ENCODE measurements at regions not wholly inside any gene's neighbourhood (a gene's known extent, or its start where the extent isn't known, plus 50 kb on each side); places are given as distances from the start of the nearest gene placed in this dataset.

DNA sequence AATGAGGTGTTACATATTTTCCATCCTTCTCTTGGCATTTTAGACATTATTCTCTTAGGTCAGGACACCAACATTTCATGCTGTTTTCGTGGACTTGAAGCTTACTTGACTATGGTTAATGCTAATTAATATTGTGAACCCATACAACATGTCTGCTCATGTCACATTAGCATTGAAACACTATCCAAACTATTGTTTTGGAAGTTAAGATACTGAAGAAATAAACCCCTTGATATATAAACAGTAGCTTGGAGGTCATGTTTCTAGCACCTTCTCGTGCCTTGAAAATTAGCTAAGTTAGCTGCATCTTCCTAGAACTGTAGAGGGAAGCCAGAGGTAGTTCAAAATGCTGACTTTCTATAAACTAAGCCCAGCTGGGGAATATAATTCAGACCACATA lies 288.8 kb downstream of the LTN1 start:
- H3K27ac ChIP-seq = no peak overlapping the region
- TF ChIP-seq, protein P1, sequence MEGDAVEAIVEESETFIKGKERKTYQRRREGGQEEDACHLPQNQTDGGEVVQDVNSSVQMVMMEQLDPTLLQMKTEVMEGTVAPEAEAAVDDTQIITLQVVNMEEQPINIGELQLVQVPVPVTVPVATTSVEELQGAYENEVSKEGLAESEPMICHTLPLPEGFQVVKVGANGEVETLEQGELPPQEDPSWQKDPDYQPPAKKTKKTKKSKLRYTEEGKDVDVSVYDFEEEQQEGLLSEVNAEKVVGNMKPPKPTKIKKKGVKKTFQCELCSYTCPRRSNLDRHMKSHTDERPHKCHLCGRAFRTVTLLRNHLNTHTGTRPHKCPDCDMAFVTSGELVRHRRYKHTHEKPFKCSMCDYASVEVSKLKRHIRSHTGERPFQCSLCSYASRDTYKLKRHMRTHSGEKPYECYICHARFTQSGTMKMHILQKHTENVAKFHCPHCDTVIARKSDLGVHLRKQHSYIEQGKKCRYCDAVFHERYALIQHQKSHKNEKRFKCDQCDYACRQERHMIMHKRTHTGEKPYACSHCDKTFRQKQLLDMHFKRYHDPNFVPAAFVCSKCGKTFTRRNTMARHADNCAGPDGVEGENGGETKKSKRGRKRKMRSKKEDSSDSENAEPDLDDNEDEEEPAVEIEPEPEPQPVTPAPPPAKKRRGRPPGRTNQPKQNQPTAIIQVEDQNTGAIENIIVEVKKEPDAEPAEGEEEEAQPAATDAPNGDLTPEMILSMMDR (conservative IDR thresholded peaks at IDR 0.05) = no peak
- TF ChIP-seq ZFX (IDR thresholded peaks at IDR 0.05) = no peak

DNA sequence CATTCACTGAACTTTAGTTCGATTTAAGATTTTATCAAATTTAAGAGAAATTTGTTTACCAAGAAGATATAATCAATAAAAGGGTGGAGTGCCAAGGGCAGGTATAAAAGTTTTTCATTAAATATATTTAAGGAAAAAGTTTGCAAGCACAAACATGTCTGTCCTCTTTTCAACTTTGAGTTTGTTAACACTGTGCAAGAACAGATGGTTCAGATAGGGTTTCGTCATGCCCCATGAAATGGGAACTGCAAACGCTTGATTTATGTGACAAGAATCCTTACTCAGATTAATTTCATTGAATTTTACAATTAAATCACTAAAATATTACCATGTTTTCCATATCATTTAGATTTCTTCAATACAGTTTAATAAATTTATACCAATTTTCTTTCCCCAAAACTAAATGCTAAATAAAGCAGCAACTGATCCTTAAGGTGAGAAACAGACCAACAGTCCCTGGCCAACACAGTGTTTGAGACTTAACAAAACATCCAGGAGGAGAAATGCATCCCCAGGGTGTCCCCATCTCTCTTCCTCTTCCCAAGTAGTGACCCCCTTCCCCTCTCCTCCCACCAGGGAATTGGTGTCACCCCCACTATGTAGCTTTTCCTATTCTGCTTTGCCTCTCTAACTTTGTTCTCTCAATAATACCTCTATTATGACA lies 292.9 kb downstream of the LTN1 start:
- TF ChIP-seq ZFX (IDR thresholded peaks at IDR 0.05) = no peak
- TF ChIP-seq, protein P1 (conservative IDR thresholded peaks at IDR 0.05) = no peak
- peak overlapping the region; percentile 82; the same call in 1 of the 2 replicates for H3K27ac ChIP-seq

DNA sequence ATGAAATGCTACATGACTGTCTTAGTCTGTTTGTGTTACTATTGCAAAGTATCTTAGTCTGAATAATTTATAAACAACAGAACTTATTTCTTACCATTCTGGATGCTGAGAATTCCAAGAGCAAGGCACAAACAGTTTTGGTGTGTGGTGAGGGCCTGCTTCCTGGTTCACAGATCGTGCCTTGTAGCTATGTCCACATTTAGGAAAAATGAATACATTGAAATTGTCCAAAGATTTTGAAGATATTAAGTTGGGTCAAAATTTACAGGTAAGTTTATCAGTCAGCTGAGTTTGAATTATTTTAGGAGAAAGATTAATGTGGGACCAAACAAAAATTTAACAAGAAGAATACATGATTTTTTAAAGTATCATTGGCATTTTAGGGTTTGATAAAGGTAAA lies 293.5 kb downstream of the LTN1 start:
- TF ChIP-seq, protein P1 (conservative IDR thresholded peaks at IDR 0.05) = no peak
- no peak for TF ChIP-seq ZFX (IDR thresholded peaks at IDR 0.05)
- H3K27ac ChIP-seq = no peak overlapping the region

DNA sequence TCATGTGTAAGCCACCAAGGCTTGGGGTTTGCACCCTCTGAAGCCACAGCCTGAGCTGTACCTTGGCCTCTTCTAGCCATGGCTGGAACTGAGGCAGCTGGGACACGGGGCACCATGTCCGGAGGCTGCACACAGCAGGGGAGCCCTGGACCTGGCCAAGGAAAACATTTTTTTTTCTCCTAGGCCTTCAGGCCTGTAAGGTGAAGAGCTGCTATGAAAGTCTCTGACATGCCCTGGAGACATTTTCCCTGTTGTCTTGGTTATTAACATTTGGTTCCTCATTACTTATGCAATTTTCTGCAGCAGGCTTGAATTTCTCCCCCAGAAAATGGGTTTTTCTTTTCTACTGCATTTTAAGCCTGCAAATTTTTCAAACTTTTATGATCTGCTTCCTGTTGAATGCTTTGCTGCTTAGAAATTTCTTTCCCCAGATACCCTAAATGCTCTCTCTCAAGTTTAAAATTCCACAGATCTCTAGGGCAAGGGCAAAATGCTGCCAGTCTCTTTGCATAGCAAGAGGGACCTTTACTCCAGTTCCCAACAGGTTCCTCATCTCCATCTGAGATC lies 295.8 kb downstream of the LTN1 start:
- H3K27ac ChIP-seq = peak overlapping the region; percentile 77
- TF ChIP-seq ZFX (IDR thresholded peaks at IDR 0.05) = no peak
- TF ChIP-seq, protein P1 (conservative IDR thresholded peaks at IDR 0.05) = no peak

DNA sequence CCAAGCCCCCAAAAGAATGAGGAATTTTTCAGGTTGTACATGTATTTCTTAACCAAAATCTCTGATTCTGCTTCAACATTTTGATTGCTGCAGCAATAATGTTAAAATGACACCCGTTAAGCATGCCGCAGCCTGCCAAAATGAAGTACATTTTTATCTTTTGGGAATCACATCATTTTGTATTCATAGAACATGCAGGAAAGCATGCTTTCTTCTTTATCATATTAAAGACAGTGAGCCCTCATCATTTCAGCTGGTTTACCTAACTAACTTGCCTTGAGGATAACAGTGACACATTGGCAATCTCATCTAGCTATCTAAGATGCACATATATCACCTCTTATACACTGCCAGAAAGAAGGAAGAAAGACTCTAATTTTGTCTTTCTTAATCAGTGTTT lies 299.2 kb downstream of the LTN1 start:
- no peak overlapping the region for H3K27ac ChIP-seq
- TF ChIP-seq ZFX (IDR thresholded peaks at IDR 0.05) = no peak
- TF ChIP-seq, protein P1 (conservative IDR thresholded peaks at IDR 0.05) = no peak

DNA sequence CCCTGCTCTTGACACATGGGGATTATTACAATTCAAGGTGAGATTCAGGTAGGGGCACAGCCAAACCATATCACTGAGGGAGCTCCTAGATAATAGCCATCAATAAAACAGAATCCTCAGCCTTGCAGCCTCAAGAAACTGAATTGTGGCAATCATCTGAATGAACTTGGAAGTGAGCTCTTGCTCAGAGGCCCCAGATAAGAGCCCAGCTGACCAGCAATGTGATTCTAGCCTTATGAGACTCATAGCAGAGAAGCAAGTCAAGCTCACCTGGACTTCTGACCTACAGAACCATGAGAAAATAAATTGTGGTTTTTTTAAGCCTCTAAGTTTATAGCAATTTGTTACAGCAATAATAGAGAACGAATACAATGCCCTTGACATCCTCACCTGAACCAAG lies 302.5 kb downstream of the LTN1 start:
- H3K27ac ChIP-seq = no peak overlapping the region
- TF ChIP-seq, protein P1 (conservative IDR thresholded peaks at IDR 0.05) = no peak
- no peak for TF ChIP-seq ZFX (IDR thresholded peaks at IDR 0.05)

DNA sequence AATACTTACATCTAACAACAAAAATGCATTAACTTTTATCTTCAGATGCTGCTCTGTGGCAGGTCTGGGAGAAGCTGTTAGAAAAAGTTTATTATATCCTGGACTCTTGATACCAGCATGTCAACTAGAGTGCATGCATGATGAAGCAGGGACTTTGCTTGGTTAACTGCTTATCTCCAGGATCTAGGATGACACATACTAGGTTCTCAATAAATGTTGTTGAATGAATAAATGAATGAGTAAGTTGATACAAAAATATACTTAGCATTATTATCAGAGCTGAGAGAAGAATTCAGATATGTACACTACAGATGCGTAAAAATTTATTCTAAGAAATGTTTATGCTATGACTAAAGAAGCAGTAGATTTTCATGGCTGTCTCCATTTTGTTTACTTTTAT lies 304.3 kb downstream of the LTN1 start:
- H3K27ac ChIP-seq = no peak overlapping the region
- TF ChIP-seq, protein P1 (conservative IDR thresholded peaks at IDR 0.05) = no peak
- TF ChIP-seq ZFX (IDR thresholded peaks at IDR 0.05) = no peak
